Left ventricle myocardium inferior (tissue), 1 donor: ENCODE measurements at regions not wholly inside any gene's neighbourhood (a gene's known extent, or its start where the extent isn't known, plus 50 kb on each side); places are given as distances from the start of the nearest gene placed in this dataset.

Source experiments
- DNase-seq: peaks from one replicate; pipeline ENCODE4 v3.0.0-alpha.2; 2020
- H3K27ac ChIP-seq: fragments of 200-600 bp; replicated peaks from 2 replicates; pipeline ENCODE4 v1.8.0; 2021
- H3K27me3 ChIP-seq: fragments of 200-600 bp; 2 replicates; pipeline ENCODE4 v1.8.0; 2021; ENCODE audit warnings: low read depth
- H3K36me3 ChIP-seq: fragments of 200-600 bp; 2 replicates; pipeline ENCODE4 v1.8.0; 2021
- H3K4me1 ChIP-seq: fragments of 200-600 bp; 2 replicates; pipeline ENCODE4 v1.8.0; 2021
- H3K4me3 ChIP-seq: fragments of 200-600 bp; 2 replicates; pipeline ENCODE4 v1.8.0; 2021; ENCODE audit warnings: mild to moderate bottlenecking, moderate library complexity
- H3K9me3 ChIP-seq: fragments of 200-600 bp; replicated peaks from 2 replicates; pipeline ENCODE4 v1.8.0; 2021
- CTCF ChIP-seq: fragments of 200-600 bp; IDR thresholded peaks from 2 replicates; pipeline ENCODE4 v1.8.0; 2021; ENCODE audit warnings: antibody characterized with exemption, mild to moderate bottlenecking, borderline replicate concordance
- intact Hi-C: fragments of 100-400 bp; cut with micrococcal nuclease; formaldehyde crosslinking; loops from one replicate; pipeline ENCODE4 v1.11.0; 2022
- donor health status: DM: no; HTN: yes; CAD: no; lungs with severe emphysema.

GRCh38 chr9:663541-663940, 178.0 kb upstream of the DMRT1 start:
- Histone ChIP-seq H3K4me1 (peaks cover 50% of the 10 kb centered on the region), H3K9me3 (peaks cover 3% of the 10 kb centered on the region), H3K27ac (peak overlapping the region; percentile 9), H3K27me3 (no peaks in the 10 kb centered on the region), H3K4me3 (no peak overlapping the region), H3K36me3 (peaks cover 7% of the 10 kb centered on the region)
- TF ChIP-seq CTCF = no peak
- intact Hi-C loops = no loop called here
- no peak for DNase-seq

- Histone ChIP-seq H3K36me3 (peaks cover 7% of the 10 kb centered on the region), H3K27ac (peak overlapping the region; percentile 36), H3K4me1 (peaks cover 43% of the 10 kb centered on the region), H3K9me3 (peaks cover 21% of the 10 kb centered on the region), H3K4me3 (no peak overlapping the region), H3K27me3 (no peaks in the 10 kb centered on the region)
- no peak for DNase-seq
- intact Hi-C loops = no loop called here
- TF ChIP-seq CTCF = no peak
Observed at GRCh38 chr9:665296-665695, 176.2 kb upstream of the DMRT1 start.

- Histone ChIP-seq H3K27ac (no peak overlapping the region), H3K27me3 (no peaks in the 10 kb centered on the region), H3K4me1 (peaks cover 63% of the 10 kb centered on the region), H3K9me3 (peaks cover 24% of the 10 kb centered on the region), H3K36me3 (no peaks in the 10 kb centered on the region), H3K4me3 (no peak overlapping the region)
- intact Hi-C loops = no loop called here
- TF ChIP-seq CTCF = no peak
- DNase-seq = no peak
Observed at GRCh38 chr9:671997-672396, 169.5 kb upstream of the DMRT1 start.

- Histone ChIP-seq H3K4me1 (peaks cover 72% of the 10 kb centered on the region), H3K36me3 (peaks cover 1% of the 10 kb centered on the region), H3K4me3 (no peak overlapping the region), H3K27ac (peak overlapping the region; percentile 53), H3K9me3 (peaks cover 24% of the 10 kb centered on the region), H3K27me3 (no peaks in the 10 kb centered on the region)
- intact Hi-C loops = no loop called here
- no peak for DNase-seq
- TF ChIP-seq CTCF = no peak
Observed at GRCh38 chr9:672851-673250, 168.6 kb upstream of the DMRT1 start.

- no peak for TF ChIP-seq CTCF
- Histone ChIP-seq H3K4me3 (no peak overlapping the region), H3K27me3 (no peaks in the 10 kb centered on the region), H3K27ac (peak overlapping the region; percentile 53), H3K36me3 (peaks cover 4% of the 10 kb centered on the region), H3K9me3 (peaks cover 21% of the 10 kb centered on the region), H3K4me1 (peaks cover 78% of the 10 kb centered on the region)
- no peak for DNase-seq
- intact Hi-C loops = no loop called here
Observed at GRCh38 chr9:673264-673965, 168.1 kb upstream of the DMRT1 start.
